ENCODE measurements at regions not wholly inside any gene's neighbourhood (a gene's known extent, or its start where the extent isn't known, plus 50 kb on each side); places are given as distances from the start of the nearest gene placed in this dataset.

DNA sequence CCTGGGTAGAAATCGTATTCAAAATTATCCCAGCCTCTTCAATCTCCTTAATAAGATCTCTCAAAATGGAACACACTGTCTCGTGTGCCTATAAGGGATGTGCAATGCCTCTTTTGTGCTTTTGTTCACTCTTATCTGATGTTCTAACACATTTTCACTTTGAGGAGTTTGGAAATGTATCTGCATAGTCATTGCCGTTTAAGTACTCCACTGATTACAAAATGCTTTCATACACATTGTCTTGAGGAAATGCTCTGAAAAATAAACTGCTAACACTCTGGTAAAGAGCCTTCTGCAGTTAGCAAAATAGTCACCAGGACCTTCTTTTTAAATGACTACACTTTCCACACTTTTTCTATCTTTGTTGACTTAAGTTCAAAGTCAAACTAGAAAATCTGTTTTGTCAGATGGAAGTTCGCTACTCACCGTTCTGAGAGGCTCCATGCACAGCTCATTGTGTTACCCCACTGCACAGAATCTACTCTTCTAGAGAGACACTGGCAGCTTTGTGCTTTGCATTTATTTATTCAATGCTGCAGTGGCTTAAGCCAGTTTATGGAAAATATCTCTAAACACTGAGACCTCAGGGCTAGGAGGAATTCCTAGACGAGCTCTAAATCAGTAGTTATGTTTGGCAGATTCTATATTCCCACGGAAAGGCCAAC is 159.0 kb downstream of the CHIC2 start:
- POLR2A ChIA-PET (ENCODE audit: unreplicated experiment) = interaction anchor here (0.6 kb wide), 1 partner anchor 59 kb away, joined by 4 read pairs; no protein-coding TSS in a partner anchor
- ATAC-seq (no peak), DNase-seq (no peak)
- Histone ChIP-seq H2AFZ (ENCODE audit: low read length) (no peak overlapping the region; the same call in 1 of the 2 replicates), H3K4me1 (ENCODE audit: insufficient read depth, low read length) (peaks cover 19% of the 10 kb centered on the region), H3K9me3 (ENCODE audit: low read length) (no peaks in the 10 kb centered on the region), H4K20me1 (ENCODE audit: low read length) (no peaks in the 10 kb centered on the region), H3K36me3 (ENCODE audit: low read depth, low read length) (no peaks in the 10 kb centered on the region), H3K4me2 (ENCODE audit: low read length) (peak overlapping the region; percentile 77), H3K4me3 (ENCODE audit: low read length) (no peak overlapping the region), H3F3A (ENCODE audit: low read length, unreplicated experiment) (no peaks in the 10 kb centered on the region), H3K9ac (ENCODE audit: low read length) (no peak overlapping the region), H3K27ac (ENCODE audit: low read length) (no peak overlapping the region), H3K27me3 (ENCODE audit: low read length) (no peaks in the 10 kb centered on the region), H3K79me2 (ENCODE audit: low read length) (no peaks in the 10 kb centered on the region), H3K9me2 (replicated peaks; ENCODE audit: low read length) (no peaks in the 10 kb centered on the region)
- intact Hi-C loops (cut with micrococcal nuclease) = loop anchor here (5.0 kb wide), 2 partner anchors 398 to 413 kb away; no protein-coding TSS in a partner anchor
- BruUV-seq (replicated peaks) = no TSS peak
- TF ChIP-seq EZH2phosphoT487 (IDR thresholded peaks at IDR 0.05; ENCODE audit: borderline replicate concordance, low read length) (no peak), EZH2 (IDR thresholded peaks at IDR 0.05; ENCODE audit: low read length, unreplicated experiment) (no peak)
- TF ChIP-seq, protein P1, sequence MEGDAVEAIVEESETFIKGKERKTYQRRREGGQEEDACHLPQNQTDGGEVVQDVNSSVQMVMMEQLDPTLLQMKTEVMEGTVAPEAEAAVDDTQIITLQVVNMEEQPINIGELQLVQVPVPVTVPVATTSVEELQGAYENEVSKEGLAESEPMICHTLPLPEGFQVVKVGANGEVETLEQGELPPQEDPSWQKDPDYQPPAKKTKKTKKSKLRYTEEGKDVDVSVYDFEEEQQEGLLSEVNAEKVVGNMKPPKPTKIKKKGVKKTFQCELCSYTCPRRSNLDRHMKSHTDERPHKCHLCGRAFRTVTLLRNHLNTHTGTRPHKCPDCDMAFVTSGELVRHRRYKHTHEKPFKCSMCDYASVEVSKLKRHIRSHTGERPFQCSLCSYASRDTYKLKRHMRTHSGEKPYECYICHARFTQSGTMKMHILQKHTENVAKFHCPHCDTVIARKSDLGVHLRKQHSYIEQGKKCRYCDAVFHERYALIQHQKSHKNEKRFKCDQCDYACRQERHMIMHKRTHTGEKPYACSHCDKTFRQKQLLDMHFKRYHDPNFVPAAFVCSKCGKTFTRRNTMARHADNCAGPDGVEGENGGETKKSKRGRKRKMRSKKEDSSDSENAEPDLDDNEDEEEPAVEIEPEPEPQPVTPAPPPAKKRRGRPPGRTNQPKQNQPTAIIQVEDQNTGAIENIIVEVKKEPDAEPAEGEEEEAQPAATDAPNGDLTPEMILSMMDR (conservative IDR thresholded peaks at IDR 0.05; ENCODE audit: low read depth, low read length) = no peak
- CTCF ChIA-PET = interaction anchor here (0.6 kb wide), 1 partner anchor 450 kb away, joined by 5 read pairs; no protein-coding TSS in a partner anchor

DNA sequence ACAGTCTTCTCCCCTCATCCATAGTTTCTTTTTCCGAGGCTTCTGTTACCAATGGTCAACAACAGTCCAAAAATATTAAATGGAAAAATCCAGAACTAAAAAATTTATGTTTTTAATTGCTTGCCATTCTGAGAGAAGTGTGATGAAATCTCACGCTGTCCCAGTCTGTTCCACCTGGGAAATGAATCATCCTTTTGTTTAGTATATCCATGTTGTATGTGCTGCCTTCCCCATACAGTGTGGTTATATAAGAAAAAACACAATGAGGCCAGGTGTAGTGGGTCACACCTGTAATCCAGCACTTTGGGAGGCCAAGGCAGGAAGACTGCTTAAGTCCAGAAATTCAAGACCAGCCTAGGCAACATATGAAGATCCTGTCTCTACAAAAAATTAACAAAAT is 161.6 kb downstream of the CHIC2 start:
- no peaks in the 10 kb centered on the region for H3K27me3 ChIP-seq (ENCODE audit: low read length)
- DNase-seq (no peak), ATAC-seq (no peak)
- no peaks in the 10 kb centered on the region for H3K9me3 ChIP-seq (ENCODE audit: low read length)
- no TSS peak for BruUV-seq (replicated peaks)
- TF ChIP-seq, protein P1 (conservative IDR thresholded peaks at IDR 0.05; ENCODE audit: low read depth, low read length) = no peak
- no peak for TF ChIP-seq EZH2 (IDR thresholded peaks at IDR 0.05; ENCODE audit: low read length, unreplicated experiment)
- TF ChIP-seq EZH2phosphoT487 (IDR thresholded peaks at IDR 0.05; ENCODE audit: borderline replicate concordance, low read length) = no peak
- H4K20me1 ChIP-seq (ENCODE audit: low read length) = no peaks in the 10 kb centered on the region
- peaks cover 6% of the 10 kb centered on the region; the same call in 1 of the 2 replicates for H3K4me1 ChIP-seq (ENCODE audit: insufficient read depth, low read length)
- POLR2A ChIA-PET (ENCODE audit: unreplicated experiment) = no interaction called here
- intact Hi-C loops (cut with micrococcal nuclease) = no loop called here
- H3K4me2 ChIP-seq (ENCODE audit: low read length) = no peak overlapping the region
- CTCF ChIA-PET = no interaction called here
- H3K79me2 ChIP-seq (ENCODE audit: low read length) = no peaks in the 10 kb centered on the region
- no peak overlapping the region for H3K27ac ChIP-seq (ENCODE audit: low read length)
- H3F3A ChIP-seq (ENCODE audit: low read length, unreplicated experiment) = no peaks in the 10 kb centered on the region
- H3K9ac ChIP-seq (ENCODE audit: low read length) = no peak overlapping the region
- H2AFZ ChIP-seq (ENCODE audit: low read length) = no peak overlapping the region
- H3K4me3 ChIP-seq (ENCODE audit: low read length) = no peak overlapping the region
- no peaks in the 10 kb centered on the region for H3K36me3 ChIP-seq (ENCODE audit: low read depth, low read length)
- H3K9me2 ChIP-seq (replicated peaks; ENCODE audit: low read length) = no peaks in the 10 kb centered on the region

DNA sequence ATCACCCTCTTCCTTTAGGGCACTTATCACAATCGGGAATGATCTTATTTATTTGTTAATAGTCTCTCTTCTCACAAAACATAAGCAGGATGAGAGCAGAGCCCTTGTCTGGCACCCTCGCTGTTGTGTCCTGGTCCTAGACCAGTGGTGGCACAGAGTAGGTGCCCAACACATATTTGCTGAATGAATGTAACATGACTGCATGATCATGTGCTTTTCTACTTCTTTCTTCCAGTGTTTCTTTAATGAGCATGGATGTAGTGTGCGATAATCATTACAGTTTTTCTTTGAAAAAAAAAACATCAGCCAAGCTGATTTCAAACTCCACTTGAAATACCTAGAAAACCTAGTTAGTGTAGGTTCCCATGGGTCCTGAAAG is 164.1 kb downstream of the CHIC2 start:
- Histone ChIP-seq H2AFZ (ENCODE audit: low read length) (no peak overlapping the region), H4K20me1 (ENCODE audit: low read length) (no peaks in the 10 kb centered on the region), H3K9me2 (replicated peaks; ENCODE audit: low read length) (no peaks in the 10 kb centered on the region), H3K4me1 (ENCODE audit: insufficient read depth, low read length) (no peaks in the 10 kb centered on the region), H3K9me3 (ENCODE audit: low read length) (no peaks in the 10 kb centered on the region), H3F3A (ENCODE audit: low read length, unreplicated experiment) (no peaks in the 10 kb centered on the region), H3K4me2 (ENCODE audit: low read length) (no peak overlapping the region), H3K36me3 (ENCODE audit: low read depth, low read length) (no peaks in the 10 kb centered on the region), H3K27ac (ENCODE audit: low read length) (no peak overlapping the region), H3K79me2 (ENCODE audit: low read length) (no peaks in the 10 kb centered on the region), H3K9ac (ENCODE audit: low read length) (no peak overlapping the region), H3K27me3 (ENCODE audit: low read length) (no peaks in the 10 kb centered on the region), H3K4me3 (ENCODE audit: low read length) (no peak overlapping the region)
- no TSS peak for BruUV-seq (replicated peaks)
- no peak for DNase-seq
- ATAC-seq = no peak
- TF ChIP-seq EZH2 (IDR thresholded peaks at IDR 0.05; ENCODE audit: low read length, unreplicated experiment) = no peak
- TF ChIP-seq EZH2phosphoT487 (IDR thresholded peaks at IDR 0.05; ENCODE audit: borderline replicate concordance, low read length) = no peak
- TF ChIP-seq, protein P1 (conservative IDR thresholded peaks at IDR 0.05; ENCODE audit: low read depth, low read length) = no peak
- POLR2A ChIA-PET (ENCODE audit: unreplicated experiment) = no interaction called here
- intact Hi-C loops (cut with micrococcal nuclease) = no loop called here
- CTCF ChIA-PET = no interaction called here
